ENCODE measurements at regions not wholly inside any gene's neighbourhood (a gene's known extent, or its start where the extent isn't known, plus 50 kb on each side); places are given as distances from the start of the nearest gene placed in this dataset.
A peak's percentile ranks its signal among the peaks of the same experiment; 100 is the strongest.

DNA sequence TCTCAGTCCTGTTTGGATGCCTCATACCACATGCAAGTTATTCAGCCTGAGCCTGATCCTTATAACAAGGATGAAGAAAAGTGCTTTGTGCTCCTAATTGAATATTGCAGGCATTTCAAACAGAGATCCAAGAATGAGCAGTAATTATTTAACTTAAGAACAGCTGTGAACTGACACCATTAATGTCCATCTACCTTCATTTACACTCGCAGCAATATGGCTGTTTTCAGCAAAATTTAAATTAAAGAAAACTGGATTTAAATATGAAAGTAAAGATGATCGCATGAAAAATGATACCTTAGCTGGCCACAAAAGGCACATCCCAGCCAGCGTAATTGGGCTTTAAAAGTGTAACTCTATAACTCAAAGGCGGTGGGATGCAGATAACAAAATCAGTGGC is 466.3 kb downstream of the GALC start:
- no peak for DNase-seq (ENCODE audit: low spot score)

DNA sequence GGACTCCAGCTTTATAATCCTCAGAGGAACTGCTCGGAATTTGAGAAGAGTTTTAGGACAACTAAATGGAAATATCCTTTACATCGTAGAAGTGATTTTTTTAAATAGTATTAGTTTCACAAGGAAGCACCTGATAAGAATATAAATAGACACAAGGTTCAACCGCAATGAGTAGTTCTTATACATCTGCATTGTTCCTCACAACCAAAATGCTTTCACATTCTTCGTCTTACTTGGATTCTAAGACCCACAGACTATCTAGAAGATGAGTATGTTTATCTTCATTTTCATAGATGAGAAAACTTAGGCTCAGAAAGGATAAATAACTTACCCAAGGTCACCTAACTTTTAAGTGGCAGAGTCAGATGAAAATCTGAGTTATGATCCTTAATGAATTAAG is 469.0 kb downstream of the GALC start:
- DNase-seq (ENCODE audit: low spot score), result no peak

DNA sequence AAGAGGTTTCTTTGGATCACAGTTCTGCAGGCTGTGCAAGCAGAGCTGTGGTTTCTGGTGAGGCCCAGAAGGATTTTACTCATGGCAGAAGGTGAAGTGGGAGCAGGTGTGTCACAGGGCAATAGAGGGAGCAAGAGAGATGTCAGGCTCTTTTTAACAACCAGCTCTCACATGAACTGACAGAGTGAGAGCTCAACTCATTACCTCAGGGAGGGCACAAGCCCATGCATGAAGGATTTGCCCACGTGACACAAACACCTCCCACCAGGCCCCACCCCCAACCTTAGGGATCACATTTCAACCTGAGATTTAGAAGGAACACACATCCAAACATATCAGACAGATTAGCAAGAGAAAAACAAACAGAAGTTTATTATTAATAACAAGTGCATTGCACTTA is 470.4 kb downstream of the GALC start:
- no peak for DNase-seq (ENCODE audit: low spot score)

DNA sequence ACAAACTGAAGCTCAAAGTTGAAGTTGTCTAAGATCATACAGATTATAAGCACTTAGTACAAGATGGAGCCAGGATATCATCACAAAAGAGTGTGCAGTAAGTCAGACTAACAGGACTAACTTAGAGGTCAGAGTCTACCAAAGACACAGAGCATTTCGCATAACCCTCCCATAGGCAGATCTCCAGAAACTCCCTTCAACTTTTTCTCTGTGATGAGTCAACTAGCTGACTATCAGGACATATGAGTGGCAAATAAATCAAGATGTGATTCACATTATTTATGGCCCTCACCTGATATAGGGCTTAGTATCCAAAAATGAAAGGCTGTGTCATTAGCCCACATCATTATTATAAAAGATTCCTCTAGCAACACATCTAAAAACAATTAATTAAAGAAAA is 484.6 kb downstream of the GALC start:
- DNase-seq (ENCODE audit: low spot score), result no peak

DNA sequence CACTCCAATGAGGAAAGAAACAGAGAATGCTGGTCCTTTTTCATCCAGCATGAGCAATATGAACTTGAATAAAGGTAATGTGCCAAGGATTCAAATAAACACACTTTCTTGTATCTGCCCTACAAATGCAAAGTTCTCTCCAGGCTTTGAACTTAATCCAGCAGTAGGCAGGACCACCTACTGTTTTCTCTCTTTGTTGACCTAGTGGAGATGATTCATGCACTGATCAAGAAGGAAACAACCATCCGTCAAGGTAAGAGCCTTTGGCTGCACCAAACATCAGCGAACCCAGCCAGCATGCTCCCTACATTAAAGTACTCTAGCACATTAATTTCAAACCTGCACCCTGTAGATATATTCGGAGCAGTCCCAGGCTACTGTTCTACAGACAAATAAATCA is 489.3 kb downstream of the GALC start:
- no peak for DNase-seq (ENCODE audit: low spot score)

DNA sequence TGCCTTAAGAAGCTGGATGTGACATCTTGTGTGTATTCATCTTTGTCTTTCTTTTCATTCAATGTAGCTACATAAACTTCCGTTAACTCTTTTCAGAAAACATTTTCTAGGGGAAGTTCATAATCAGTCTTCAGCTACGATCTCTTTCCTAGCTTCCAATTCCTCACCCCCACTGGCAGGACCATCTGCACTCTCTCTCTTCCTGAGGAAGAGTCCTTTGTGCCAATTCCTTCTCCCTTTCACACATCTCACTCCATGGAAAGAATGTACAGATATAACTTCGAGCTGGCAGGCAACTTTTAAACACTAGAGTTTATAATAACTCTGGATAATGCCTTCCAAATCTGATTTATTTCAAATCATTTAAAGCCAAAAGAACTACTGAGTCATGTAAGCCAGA is 495.7 kb downstream of the GALC start:
- no peak for DNase-seq (ENCODE audit: low spot score)

DNA sequence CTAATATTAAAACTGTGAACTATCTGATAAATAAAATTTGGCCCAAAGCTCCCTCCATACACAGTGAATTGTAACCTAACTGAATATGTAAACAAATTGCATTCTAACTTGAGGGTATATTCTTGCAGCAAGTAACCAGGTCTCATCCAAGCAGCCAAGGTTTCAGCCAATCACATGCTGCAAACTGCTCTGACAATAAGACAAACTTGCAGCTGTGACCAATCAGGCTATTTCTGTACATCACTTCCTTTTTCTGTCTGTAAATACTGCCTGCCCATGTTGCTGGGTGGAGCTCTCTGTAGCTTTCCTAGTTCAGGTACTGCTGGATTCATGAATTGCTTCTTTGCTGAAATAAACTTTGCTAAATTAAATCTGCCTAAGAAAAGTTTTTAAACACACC is 499.0 kb downstream of the GALC start:
- DNase-seq (ENCODE audit: low spot score), result no peak

DNA sequence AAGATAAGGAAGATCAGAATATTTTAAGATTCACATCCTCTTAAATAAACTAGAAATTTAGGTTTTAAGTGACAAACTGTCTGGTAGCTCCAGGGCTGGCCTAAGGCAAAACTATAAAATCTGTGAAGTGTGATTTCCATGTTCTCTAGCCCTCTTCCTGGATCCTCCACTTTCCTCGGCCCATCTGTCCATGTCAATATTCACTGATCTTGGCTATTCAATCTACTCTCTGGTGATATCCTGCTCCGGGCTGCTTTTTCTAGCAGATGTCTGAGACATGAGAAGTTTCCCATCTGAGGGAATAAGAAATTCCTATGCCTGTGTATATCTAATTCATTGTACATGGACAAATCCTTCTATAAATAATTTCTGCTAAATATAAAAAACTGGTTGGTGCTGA is 500.4 kb downstream of the GALC start:
- no peak for DNase-seq (ENCODE audit: low spot score)

DNA sequence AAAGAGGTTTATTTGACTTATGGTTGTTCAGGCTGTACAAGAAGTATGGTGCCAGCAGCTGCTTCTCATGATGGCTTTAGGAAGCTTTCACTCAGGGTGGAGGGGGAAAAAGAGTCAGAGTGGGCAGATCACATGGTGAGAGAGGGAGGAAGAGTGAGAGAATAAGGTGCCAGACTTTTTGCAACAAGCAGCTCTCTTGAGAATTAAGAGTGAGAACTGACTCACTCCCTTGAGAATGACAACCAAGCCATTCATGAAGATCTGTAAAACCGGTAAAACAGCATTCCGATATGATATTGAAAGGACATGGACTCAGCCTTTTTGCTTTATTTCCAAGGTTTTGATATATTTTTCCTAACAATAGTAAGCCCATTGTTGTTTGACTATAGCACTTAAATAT is 501.2 kb downstream of the GALC start:
- no peak for DNase-seq (ENCODE audit: low spot score)

DNA sequence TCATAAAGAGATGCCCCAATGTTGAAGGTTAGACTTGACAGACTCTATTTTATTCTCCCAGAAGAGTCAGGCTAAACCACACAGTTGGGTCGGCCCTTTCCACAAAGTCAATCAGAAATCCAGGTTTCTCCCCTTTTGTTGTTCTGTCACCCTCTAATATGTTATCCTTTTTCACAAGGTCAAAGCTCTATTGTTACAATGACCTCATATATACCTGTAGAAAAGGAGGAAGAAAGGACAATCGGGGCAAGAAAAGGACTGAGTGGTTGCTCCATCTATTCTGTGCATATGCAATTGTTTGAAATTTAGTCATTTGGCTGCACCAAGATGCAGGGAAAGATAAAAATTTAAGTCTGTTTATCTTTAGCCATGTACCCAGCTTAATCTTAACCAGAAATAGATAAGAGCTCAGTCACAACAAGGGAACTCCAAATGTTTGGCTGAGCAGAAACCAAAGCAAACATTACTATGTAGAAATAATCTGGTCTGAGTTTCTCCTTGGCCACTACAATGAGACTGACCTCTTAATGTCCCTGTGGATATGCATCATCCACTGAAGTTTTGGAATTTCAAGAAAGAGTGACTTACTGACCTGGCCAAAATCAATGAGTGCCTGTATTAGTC is 503.7 kb downstream of the GALC start:
- no peak for DNase-seq (ENCODE audit: low spot score)

DNA sequence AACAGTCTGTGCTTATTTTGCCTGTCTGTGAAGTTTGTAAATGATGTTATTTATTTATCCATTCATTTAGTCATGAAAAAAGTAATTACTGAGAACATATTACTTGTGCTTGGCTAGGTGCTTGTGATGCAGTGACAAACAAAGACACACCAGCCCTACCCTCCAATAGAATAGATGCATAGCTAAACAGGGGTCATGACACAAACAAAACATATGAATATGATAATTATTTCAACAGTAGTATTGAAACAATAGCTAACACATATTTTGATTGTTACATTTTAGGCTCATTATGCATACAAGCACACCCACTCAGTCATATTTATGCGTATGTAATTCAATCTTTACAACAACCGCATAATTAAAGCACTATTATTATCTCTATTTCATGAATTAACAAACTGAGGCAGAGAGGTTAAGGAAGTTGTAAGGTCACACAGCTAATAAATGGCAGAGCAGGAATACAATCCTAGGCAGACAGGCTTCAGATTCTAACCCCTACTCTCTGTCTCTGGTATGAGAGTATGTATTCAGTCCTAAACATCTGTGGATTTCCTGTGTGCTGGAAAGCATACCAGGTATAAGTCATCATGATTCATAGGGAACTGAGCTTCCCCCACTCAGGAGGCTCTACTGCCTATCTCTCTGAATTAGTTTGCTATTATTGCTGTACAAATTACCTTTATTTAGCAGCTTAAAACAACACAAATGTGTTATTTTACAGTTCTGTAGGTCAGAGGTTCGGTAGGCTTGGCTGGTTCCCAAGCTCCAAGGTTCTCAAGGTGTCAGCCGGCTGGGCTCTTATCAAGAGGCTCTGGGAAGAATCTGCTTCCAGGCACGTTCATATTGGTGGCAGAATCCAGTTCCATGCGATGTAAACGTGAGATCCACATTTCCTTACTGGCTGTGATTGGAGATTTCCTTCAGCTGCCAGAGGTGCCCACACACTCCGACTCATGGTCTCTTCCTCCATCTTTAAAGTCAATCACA is 509.4 kb downstream of the GALC start:
- peak; percentile 12 for DNase-seq (ENCODE audit: low spot score)

DNA sequence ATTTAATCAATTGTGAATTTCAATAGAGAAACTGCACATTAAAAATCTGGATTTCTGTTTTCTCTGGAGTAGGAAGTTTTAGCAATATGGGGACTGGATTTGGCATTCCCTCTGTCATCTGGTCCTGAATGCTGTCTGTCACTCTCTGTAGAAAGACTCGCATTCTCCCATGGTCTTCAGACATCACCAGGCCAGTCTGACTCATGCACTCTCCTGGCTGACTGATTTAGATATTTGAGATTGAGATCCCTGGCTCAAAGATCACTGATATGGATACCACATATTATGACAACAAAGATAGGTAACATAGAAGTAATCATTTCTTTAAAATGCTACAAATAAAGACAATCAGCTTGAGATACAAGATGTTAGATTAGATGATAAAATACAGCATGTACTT is 524.5 kb downstream of the GALC start:
- DNase-seq (ENCODE audit: low spot score), result no peak

DNA sequence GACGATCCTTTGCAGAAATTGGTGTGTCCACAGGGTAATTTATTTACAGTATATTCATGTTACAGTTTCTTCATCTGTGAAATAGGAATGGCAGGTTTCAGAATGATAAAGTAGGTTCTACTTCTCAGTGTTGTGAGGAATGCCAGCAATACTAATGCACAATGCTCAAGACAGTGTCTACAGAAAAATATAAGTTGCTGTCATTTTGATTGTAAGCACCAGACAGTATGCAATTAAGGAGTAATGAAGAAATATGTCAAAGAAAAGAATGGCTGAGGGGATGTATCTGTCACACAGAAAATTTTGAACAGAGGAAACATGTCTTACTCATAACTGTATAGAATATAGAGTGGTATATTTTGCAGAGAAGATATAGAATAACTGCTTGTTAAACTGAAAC is 525.4 kb downstream of the GALC start:
- DNase-seq (ENCODE audit: low spot score), result no peak

DNA sequence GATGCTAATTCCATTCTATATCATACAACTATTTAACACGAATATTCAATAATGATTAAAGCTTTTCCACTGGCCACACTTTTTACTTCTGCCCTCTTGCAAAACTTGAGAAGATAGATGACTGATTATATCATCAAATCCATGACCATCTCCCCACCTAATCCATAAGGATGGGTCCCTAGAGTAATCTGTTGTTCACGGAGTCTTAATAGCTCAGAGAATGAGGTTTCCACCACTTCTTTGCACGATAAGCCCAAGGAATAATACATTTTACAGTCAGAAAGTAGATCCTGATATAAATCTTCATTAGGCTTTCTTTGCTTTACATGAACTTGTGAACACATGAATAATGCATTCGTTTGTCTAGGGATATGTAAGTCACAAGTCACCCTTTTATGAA is 527.2 kb downstream of the GALC start:
- DNase-seq (ENCODE audit: low spot score), result no peak

DNA sequence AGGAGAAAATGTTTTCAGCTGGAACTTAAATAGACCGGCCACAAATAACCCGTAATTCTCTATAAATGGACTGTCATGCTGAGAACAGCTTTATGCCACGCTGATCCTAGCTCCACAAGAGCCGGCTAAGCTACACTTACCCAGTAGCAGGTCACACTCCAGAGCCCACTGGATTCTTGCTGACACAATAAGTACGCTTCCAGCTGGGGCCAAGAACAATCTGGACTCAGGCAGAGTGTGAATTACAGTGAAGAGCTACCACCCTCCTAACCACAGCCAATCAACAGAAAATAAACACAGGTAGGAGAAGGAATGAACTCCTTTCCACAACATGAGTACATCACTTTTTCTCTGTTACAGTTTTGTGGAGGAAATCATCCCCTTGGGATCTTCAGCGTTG is 531.3 kb downstream of the GALC start:
- DNase-seq (ENCODE audit: low spot score), result no peak

DNA sequence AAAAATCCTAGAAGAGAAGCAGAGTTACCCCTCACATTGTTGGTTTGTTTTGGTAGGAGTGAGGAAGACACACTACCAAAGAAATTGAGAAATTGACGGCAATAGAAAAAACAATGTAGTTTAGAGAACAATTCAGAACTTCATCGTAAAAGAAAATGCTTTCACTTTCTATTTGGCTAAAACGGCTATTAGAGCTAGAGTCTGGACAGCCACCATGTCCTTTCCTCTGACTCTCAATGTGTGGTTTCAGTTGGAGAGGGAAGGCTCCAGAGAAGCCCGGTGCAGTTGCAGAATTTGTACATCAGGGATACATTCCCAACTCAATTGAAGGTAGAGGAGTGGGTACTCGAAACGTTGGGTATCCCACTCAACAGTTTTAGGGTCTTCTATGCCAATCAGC is 535.3 kb downstream of the GALC start:
- peak; percentile 22 for DNase-seq (ENCODE audit: low spot score)

DNA sequence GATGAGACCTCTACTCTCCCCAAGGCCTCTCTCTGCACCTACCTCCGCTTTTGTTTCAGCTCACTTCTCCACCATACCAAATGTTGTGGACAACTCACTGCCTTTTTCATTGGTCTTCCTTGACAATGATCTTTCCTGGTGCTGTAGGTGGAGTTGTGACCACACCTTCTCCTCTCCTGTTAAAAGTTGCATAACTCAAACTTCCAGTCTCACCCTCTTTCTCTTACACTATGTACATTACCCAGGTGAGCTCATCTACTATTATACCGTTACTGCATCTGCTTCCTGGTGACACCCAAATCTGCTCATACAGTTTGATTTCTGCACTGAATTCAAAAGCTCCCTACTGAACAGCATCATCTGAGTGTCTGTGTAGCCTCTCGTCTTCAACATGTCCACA is 542.8 kb downstream of the GALC start:
- no peak for DNase-seq (ENCODE audit: low spot score)

DNA sequence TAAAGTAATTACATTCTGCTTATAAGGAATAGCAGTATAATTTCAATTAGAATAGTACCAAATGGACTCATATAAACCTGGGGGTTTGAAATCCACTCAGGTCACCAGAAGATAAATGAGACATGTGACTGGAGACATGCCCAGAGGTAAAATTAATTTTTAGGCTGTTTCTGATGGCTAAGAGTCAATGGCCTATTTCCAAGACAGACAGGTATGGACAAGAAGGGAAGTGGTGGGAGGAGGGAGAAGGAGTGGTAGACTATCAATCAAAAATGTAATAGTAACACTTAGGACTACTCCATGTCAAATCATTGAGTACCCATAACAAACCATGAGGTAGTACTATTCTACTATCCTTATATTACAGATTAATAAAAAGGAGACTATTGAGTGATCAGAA is 544.0 kb downstream of the GALC start:
- DNase-seq (ENCODE audit: low spot score), result no peak

DNA sequence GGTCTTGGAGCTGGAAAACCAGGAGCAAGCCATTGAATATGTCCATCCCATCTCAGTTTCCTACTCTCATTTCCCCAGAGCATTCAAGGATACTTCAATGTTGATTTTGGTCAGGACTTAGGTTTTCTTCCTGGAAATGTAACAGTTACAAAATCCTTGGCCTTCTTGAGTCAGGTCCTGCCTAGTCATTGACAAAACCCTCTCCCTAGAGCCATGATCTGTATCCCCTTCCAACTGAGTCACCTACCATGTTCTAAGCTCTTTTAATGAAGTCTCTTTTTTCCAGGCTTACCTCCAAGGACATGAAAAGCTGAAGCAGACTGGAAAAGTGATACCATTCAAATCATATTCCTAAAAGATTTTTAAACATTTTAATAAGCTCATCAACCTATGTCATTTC is 549.2 kb downstream of the GALC start:
- no peak for DNase-seq (ENCODE audit: low spot score)

DNA sequence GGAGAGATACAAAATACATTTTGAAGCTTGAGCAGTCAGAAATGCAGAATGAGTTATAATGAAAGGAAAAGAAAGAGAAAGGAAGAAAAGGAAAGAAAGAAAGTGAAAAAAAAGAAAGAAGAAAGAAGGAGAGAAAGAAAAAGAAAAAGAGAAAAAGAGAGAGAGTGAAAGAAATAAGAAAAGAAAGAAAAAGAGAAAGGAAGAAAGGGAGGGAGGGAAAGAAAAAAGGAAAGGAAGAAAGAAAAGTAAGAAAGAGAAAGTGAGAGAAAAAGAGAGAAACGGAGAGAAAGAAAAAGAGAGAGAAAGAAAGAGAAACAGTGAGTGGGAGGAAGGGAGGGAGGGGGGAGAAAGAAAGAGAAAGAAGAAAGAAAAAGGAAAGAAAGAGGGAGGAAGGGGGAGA is 549.9 kb downstream of the GALC start:
- DNase-seq (ENCODE audit: low spot score), result no peak

DNA sequence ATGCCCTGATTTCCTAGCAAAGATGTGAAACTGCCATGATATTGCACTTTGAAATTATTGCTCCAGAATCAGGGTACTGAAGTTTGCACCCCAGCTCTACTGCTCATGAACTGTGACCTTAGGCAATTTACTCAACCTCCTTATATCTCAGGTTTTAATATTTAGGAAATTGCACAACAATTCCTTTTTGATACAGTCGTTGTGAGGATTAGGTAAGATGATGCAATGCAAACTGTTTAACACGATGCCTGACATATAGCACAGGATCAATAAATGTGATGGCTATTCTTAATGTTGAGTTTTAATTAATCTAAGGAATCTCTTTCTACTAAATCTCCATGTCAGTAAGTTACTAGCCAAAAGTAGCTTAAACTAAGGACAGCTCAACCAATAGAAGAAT is 555.8 kb downstream of the GALC start:
- no peak for DNase-seq (ENCODE audit: low spot score)

DNA sequence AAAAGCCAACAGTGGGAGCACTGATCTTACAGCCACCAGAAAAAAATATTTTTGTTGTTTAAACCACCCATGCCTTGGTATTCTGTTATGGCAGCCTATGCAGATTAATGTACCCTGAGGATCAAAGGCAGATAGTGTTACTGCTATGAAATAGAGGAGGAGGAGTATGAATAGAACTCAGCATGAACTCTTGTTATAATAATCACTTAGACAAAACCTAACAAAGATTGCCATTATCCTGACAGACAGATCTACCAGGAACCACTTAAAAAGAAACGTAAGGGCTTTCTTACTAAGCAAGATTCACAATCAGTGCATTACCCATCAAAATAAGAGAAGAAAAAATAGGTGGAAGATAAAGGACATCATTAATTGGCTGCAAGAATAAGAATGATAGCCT is 558.3 kb downstream of the GALC start:
- DNase-seq (ENCODE audit: low spot score), result no peak

DNA sequence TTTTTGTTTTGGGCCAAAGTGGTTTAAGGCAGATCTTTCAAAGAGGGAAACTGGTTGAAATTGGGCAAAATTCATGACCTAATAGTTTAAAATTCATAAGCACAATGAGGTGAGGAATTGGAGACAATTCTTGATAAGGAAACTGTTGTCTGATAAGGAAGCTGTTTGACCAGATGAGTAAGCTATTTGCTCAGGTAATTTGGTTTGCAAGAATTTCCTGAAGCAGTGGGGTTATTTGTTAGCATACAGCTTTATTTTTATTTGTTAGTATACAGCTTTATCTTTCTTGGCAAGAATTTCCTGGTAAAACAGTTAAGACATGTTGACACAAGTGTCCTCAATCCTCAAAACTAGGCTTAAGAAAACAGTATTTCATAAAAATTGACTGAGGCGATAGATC is 559.0 kb downstream of the GALC start:
- DNase-seq (ENCODE audit: low spot score), result no peak

DNA sequence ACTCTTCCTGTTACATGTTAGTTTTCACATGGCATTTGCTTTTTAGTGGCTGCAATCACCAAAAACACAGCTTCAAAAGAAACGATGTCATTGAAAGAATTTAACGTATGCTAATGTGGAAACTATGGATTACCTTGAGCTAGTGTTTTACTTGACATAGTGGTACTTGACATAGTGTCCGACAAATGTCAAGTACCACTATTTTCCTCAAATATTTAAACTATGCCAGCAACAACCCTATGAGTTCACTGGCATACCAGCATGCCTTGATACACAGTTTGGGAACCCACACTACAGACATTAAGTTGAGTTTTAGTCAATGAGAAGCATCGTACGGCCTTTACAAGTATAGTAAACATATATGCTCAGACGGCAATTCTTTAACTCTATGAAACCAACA is 560.3 kb downstream of the GALC start:
- no peak for DNase-seq (ENCODE audit: low spot score)

Measured in AG20443 (cell line).